Activated naive CD8-positive, alpha-beta T cell treated with anti-CD3 and anti-CD28 coated beads for 36 hours (primary cell): ENCODE measurements at regions not wholly inside any gene's neighbourhood (a gene's known extent, or its start where the extent isn't known, plus 50 kb on each side); places are given as distances from the start of the nearest gene placed in this dataset.
"Not testable (repeated sequence)": the region's sequence is repeated elsewhere in the genome, so short reads cannot be mapped to it uniquely, and the experiment has no call there.

Source experiments
- DNase-seq: peaks from one replicate; pipeline ENCODE4 v3.0.0; 2021
- H3K27ac Mint-ChIP-seq: one replicate; pipeline ENCODE4 v1.8.0; 2022; ENCODE audit warnings: mild to moderate bottlenecking, moderate library complexity, mixed read lengths
- H3K27me3 Mint-ChIP-seq: one replicate; pipeline ENCODE4 v1.8.0; 2022; ENCODE audit warnings: mild to moderate bottlenecking, mixed read lengths
- H3K36me3 Mint-ChIP-seq: one replicate; pipeline ENCODE4 v1.8.0; 2021; ENCODE audit warnings: mild to moderate bottlenecking, mixed read lengths
- H3K4me1 Mint-ChIP-seq: one replicate; pipeline ENCODE4 v1.8.0; 2021; ENCODE audit warnings: mixed read lengths
- H3K4me3 Mint-ChIP-seq: one replicate; pipeline ENCODE4 v1.8.0; 2022; ENCODE audit warnings: mild to moderate bottlenecking, moderate library complexity, mixed read lengths
- H3K9me3 Mint-ChIP-seq: one replicate; pipeline ENCODE4 v1.8.0; 2022; ENCODE audit warnings: mixed read lengths

- Mint-ChIP-seq H3K36me3 (peaks cover 31% of the 10 kb centered on the region), H3K9me3 (peaks cover 10% of the 10 kb centered on the region), H3K27me3 (no peaks in the 10 kb centered on the region), H3K27ac (no peak overlapping the region), H3K4me3 (no peak overlapping the region), H3K4me1 (no peaks in the 10 kb centered on the region)
- DNase-seq: no peak
Observed at GRCh38 chrY:18951019-18951418, 177.5 kb upstream of the HSFY2 start.

- DNase-seq: no peak
- Mint-ChIP-seq H3K27me3 (no peaks in the 10 kb centered on the region), H3K4me1 (peaks cover 16% of the 10 kb centered on the region), H3K36me3 (peaks cover 8% of the 10 kb centered on the region), H3K4me3 (no peak overlapping the region), H3K9me3 (no peaks in the 10 kb centered on the region), H3K27ac (no peak overlapping the region)
Observed at GRCh38 chrY:18936831-18937230, 163.3 kb upstream of the HSFY2 start.

- Mint-ChIP-seq H3K9me3 (no peaks in the 10 kb centered on the region), H3K4me1 (peaks cover 2% of the 10 kb centered on the region), H3K4me3 (no peak overlapping the region), H3K36me3 (peaks cover 8% of the 10 kb centered on the region), H3K27ac (no peak overlapping the region), H3K27me3 (no peaks in the 10 kb centered on the region)
- DNase-seq: no peak
Observed at GRCh38 chrY:18919256-18919655, 145.7 kb upstream of the HSFY2 start.

- Mint-ChIP-seq H3K27ac (no peak overlapping the region), H3K9me3 (peaks cover 1% of the 10 kb centered on the region), H3K4me3 (no peak overlapping the region), H3K4me1 (no peaks in the 10 kb centered on the region), H3K27me3 (no peaks in the 10 kb centered on the region), H3K36me3 (peaks cover 28% of the 10 kb centered on the region)
- no peak for DNase-seq
Observed at GRCh38 chrY:18912846-18913245, 139.3 kb upstream of the HSFY2 start.

- no peak overlapping the region for H3K27ac Mint-ChIP-seq
- H3K9me3 Mint-ChIP-seq: peaks cover 1% of the 10 kb centered on the region
- no peak for DNase-seq
- H3K27me3 Mint-ChIP-seq: no peaks in the 10 kb centered on the region
- no peaks in the 10 kb centered on the region for H3K4me1 Mint-ChIP-seq
- H3K4me3 Mint-ChIP-seq: no peak overlapping the region
- peaks cover 26% of the 10 kb centered on the region for H3K36me3 Mint-ChIP-seq
Observed at GRCh38 chrY:18909846-18910245, 136.3 kb upstream of the HSFY2 start.

GRCh38 chrY:18906198-18906597 is 132.7 kb upstream of the HSFY2 start:
- not testable (repeated sequence) for H3K4me1 Mint-ChIP-seq, H3K27ac Mint-ChIP-seq, DNase-seq, H3K9me3 Mint-ChIP-seq, H3K27me3 Mint-ChIP-seq, H3K4me3 Mint-ChIP-seq
- peaks cover 24% of the 10 kb centered on the region for H3K36me3 Mint-ChIP-seq

- H3K27me3 Mint-ChIP-seq: no peaks in the 10 kb centered on the region
- DNase-seq: no peak
- H3K36me3 Mint-ChIP-seq: peaks cover 13% of the 10 kb centered on the region
- H3K4me1 Mint-ChIP-seq: no peaks in the 10 kb centered on the region
- H3K4me3 Mint-ChIP-seq: no peak overlapping the region
- H3K9me3 Mint-ChIP-seq: no peaks in the 10 kb centered on the region
- H3K27ac Mint-ChIP-seq: no peak overlapping the region
Observed at GRCh38 chrY:18904296-18904695, 130.8 kb upstream of the HSFY2 start.

- Mint-ChIP-seq H3K36me3 (peaks cover 12% of the 10 kb centered on the region), H3K4me1 (no peaks in the 10 kb centered on the region), H3K4me3 (no peak overlapping the region), H3K9me3 (peaks cover 5% of the 10 kb centered on the region), H3K27ac (no peak overlapping the region), H3K27me3 (no peaks in the 10 kb centered on the region)
- no peak for DNase-seq
Observed at GRCh38 chrY:18891994-18892393, 118.5 kb upstream of the HSFY2 start.

- Mint-ChIP-seq H3K9me3 (peaks cover 1% of the 10 kb centered on the region), H3K36me3 (peaks cover 5% of the 10 kb centered on the region), H3K27me3 (no peaks in the 10 kb centered on the region), H3K4me3 (no peak overlapping the region), H3K27ac (no peak overlapping the region), H3K4me1 (no peaks in the 10 kb centered on the region)
- no peak for DNase-seq
Observed at GRCh38 chrY:18889548-18889947, 116.0 kb upstream of the HSFY2 start.

- H3K27me3 Mint-ChIP-seq: no peaks in the 10 kb centered on the region
- peaks cover 1% of the 10 kb centered on the region for H3K9me3 Mint-ChIP-seq
- peaks cover 6% of the 10 kb centered on the region for H3K36me3 Mint-ChIP-seq
- no peak overlapping the region for H3K4me3 Mint-ChIP-seq
- no peak for DNase-seq
- H3K27ac Mint-ChIP-seq: no peak overlapping the region
- no peaks in the 10 kb centered on the region for H3K4me1 Mint-ChIP-seq
Observed at GRCh38 chrY:18884748-18885147, 111.2 kb upstream of the HSFY2 start.

- not testable (repeated sequence) for H3K4me1 Mint-ChIP-seq, H3K36me3 Mint-ChIP-seq, H3K9me3 Mint-ChIP-seq, DNase-seq, H3K27me3 Mint-ChIP-seq, H3K27ac Mint-ChIP-seq, H3K4me3 Mint-ChIP-seq
Observed at GRCh38 chrY:18869145-18869544, 95.6 kb upstream of the HSFY2 start.

- not testable (repeated sequence) for H3K9me3 Mint-ChIP-seq, DNase-seq, H3K4me1 Mint-ChIP-seq, H3K27me3 Mint-ChIP-seq, H3K4me3 Mint-ChIP-seq, H3K36me3 Mint-ChIP-seq, H3K27ac Mint-ChIP-seq
Observed at GRCh38 chrY:18866887-18867551, 93.5 kb upstream of the HSFY2 start.

GRCh38 chrY:18860856-18861255 is 87.3 kb upstream of the HSFY2 start:
- H3K36me3 Mint-ChIP-seq, H3K4me1 Mint-ChIP-seq, DNase-seq, H3K27me3 Mint-ChIP-seq, H3K27ac Mint-ChIP-seq, H3K4me3 Mint-ChIP-seq, H3K9me3 Mint-ChIP-seq: not testable (repeated sequence)

GRCh38 chrY:18858484-18859191 is 85.1 kb upstream of the HSFY2 start:
- DNase-seq, H3K27me3 Mint-ChIP-seq, H3K9me3 Mint-ChIP-seq, H3K27ac Mint-ChIP-seq, H3K36me3 Mint-ChIP-seq, H3K4me1 Mint-ChIP-seq, H3K4me3 Mint-ChIP-seq: not testable (repeated sequence)

- not testable (repeated sequence) for H3K4me1 Mint-ChIP-seq, H3K27me3 Mint-ChIP-seq, H3K9me3 Mint-ChIP-seq, H3K36me3 Mint-ChIP-seq, H3K27ac Mint-ChIP-seq, DNase-seq, H3K4me3 Mint-ChIP-seq
Observed at GRCh38 chrY:18855184-18855583, 81.6 kb upstream of the HSFY2 start.

- H3K4me1 Mint-ChIP-seq, H3K9me3 Mint-ChIP-seq, H3K4me3 Mint-ChIP-seq, H3K27ac Mint-ChIP-seq, H3K36me3 Mint-ChIP-seq, DNase-seq, H3K27me3 Mint-ChIP-seq: not testable (repeated sequence)
Observed at GRCh38 chrY:18853323-18853722, 79.8 kb upstream of the HSFY2 start.
